Stimulated activated CD4-positive, alpha-beta T cell treated with anti-CD3 and anti-CD28 coated beads, TNF-alpha, amount 100 ng/mL, for 24 hours (primary cell): ENCODE measurements at regions not wholly inside any gene's neighbourhood (a gene's known extent, or its start where the extent isn't known, plus 50 kb on each side); places are given as distances from the start of the nearest gene placed in this dataset.
"Not testable (repeated sequence)": the region's sequence is repeated elsewhere in the genome, so short reads cannot be mapped to it uniquely, and the experiment has no call there.

Source experiments
- DNase-seq, 3 experiments: peaks; one replicate each; pipeline ENCODE4 v3.0.0-alpha.2; 2020; ENCODE audit warnings: low read depth in 3 of 3

- DNase-seq: no peak
Observed at GRCh38 chr11:119586181-119586580, 142.8 kb downstream of the NECTIN1 start.

- DNase-seq: no peak
Observed at GRCh38 chr11:119585043-119585781, 143.8 kb downstream of the NECTIN1 start.

DNA sequence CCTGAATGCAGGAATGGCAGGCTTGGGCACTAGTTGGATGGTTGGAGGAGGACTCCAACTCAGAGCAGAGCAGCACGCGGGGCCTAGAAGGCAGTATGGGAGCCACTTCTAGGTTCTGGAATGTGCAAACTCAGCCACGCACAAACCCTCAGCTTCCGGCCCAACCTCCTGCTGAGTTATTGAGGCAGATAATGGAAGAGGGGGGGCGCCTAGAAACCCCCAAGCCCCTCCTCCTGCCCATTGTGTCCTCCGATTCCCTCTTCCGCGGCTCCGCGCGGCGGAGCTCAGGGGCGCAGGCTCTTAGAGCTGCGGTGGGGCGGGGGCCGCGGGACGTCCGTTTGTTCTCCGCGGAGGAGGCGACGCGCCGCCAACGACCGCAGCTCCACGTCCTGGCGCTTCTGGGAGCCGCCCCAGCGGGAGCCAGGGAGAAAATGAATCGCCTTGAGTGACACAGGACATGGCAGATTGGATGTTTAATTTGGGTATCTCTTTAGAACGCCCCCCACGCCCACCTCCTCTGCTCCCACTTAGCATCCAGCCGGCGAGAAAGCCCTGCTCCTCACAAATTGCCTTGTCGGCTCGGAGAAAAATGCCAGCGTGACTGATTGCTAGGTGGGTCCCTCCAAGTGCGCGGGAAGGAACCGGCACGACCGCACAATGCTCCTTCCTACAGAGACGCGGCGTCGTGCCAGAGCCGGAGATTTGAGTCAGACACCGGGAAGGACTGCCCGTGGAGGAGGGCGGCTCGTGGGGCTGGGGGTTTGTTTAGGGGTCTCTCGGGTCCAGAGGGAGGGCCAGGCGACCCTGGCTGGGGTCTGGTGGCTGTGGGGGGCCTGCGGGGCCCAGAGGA lies 144.6 kb downstream of the NECTIN1 start:
- peak in 1 of 3 experiments; percentile 5 for DNase-seq

DNA sequence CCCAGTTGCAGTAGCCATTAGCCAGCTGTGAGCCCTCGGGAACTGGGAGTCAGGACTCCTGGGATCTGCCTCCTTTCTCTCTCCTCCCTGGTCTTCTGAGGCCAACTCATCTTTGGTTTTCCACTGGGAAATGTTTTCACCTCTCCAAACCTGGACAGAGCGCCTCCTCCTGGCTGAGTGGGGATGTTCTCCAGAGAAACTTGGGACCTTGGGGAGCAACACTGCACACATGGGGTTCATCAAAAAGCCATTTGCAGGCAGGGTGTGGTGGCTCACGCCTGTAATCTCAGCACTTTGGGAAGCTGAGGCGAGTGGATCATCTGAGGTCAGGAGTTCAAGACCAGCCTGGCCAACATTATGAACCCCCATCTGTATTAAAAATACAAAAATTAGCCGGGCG lies 145.4 kb downstream of the NECTIN1 start:
- no peak for DNase-seq

DNA sequence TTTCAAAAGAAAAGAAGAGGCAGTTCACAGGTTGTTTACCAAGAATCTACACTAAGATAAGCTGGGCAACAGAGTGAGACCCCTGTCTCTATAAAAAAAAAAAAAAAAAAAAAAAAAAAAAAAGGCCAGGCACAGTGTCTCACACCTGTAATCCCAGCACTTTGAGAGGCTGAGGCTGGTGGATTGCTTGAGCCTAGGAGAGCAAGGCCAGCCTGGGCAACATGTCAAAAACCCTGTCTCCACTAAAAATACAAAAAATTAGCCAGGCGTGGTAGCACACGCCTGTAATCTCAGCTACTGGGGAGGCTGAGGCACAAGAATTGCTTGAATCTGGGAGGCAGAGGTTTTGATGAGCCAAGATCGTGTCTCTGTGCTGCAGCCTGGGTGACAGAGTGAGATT lies 147.6 kb downstream of the NECTIN1 start:
- not testable (repeated sequence) for DNase-seq

DNA sequence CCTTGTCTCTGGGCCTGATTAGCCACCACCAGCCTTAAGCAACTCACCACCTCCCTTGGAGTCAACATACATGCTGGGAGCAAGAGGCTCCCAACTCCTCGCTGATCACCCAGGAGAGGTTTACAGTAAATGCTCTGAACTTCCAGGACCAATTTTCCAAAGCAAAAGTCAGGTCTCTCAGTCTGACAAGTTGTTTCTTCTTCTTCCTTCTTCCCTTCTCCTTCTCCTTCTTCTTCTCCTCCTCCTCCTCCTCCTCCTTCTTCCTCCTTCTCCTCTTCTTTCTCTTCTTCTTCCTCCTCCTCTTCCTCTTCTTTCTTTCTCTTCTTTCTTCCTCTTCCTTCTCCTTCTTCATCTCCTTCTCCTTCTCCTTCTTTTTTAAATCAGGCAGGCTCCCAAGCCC lies 148.2 kb downstream of the NECTIN1 start:
- no peak for DNase-seq

DNA sequence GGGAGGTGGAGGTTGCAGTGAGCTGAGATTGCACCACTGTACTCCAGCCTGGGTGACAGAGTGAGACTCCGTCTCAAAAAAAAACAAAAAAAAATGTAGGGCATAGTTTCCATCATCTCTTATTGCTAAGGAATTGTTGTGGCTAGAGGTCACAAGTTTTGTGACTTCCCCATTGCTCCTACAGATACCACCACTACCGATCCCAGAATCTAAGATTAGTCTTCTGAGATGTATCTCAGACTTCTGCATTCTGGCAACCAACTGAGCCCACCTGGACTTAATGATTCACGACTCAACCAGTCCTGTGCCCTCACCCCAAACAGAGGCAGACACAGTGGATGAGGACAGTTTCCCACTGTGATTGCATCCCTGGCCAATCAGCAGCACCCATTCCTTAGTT lies 148.9 kb downstream of the NECTIN1 start:
- no peak for DNase-seq

DNA sequence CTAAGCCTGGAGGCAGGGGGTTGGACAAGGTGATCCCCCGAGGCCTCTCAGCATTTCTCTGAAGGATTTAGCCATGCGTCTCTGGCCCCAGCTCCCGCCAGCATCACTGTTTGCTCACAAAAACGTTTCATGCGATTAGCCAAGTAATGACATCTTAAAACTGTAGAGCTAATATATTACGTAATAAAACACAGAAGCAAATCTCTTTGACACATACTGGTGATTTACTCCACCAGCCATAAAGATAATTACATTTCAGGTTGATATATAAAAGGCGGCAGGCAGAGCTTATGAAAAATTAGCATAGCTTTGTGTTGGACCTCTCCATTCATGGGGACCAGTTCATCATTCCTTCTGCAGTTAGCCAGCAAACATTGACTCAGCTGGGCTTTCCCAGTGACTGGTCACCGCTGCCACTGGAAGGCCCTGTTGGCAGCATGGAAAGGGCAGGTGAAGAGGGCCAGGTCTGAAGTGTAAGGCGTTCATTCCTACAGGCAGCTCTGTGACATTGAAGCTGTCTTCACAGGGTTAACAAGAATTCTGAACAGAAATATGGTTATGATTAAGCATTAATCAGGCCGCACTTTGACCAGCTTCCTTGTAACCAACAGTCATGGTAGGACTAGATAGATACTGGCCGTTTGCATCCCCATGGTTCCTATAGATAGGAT lies 150.3 kb downstream of the NECTIN1 start:
- DNase-seq: no peak

DNA sequence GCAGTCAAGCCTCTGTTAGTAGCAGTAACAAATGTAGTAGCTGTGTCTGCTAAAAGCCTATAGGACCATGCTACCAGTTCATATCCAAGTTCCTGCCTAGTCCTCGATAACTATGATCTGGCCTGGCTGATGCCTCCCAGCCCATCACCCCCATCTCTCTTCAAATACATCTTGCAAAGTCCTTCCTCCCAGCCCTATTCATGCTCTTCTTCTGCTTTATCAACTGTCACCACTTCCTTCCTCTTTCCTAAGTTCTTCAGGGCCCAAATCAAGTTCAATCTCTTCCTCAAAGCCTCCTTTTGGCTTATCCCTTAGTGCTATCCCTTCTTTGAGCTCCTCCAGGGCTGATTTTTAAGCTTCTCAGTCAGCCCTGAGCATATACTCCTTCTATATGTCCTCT lies 150.9 kb upstream of the THY1 start:
- DNase-seq: no peak

- DNase-seq: no peak
Observed at GRCh38 chr11:119572481-119573424, 149.8 kb upstream of the THY1 start.

- DNase-seq: no peak
Observed at GRCh38 chr11:119571311-119571710, 148.3 kb upstream of the THY1 start.

DNA sequence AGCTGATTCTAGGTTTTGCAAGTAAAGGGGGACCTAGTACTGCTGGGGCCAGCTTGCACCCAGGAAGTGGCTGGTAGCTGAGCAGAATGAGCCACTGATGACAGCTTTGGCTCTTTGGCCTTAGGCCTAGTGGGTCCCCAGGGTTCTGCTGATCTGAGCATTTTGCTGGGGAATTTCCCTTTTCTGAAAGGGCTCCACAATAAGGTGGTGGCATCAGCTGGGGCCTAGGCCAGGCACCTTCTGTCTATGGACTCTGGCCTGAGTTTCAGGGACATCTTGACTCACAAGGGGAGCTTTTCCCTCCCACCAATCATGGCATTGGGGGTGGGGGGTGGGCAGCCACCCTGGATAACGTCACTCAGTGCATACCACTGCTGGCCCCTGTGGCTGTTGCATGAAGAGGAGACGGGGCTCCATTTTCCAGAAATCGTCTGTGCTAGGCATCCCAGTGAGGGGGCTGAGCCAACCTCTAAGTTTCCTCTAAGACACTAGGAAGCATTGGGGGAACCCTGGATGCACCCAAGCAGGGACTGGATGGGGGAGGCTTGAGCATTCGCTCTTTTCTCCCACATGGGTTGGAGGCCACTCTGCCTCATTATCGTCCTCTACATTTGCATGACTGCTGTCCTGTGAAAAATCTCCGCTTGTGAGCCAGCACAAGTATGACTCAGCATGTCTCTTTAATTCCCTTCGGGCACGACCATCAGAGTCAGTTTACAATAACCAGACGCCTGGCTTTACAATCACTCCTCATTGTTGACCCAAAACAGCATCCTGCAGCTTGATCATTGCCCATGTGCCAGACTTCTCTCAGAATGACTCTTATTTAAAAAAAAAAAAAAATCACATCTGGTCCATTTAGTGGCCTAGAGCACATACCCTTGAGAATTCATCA lies 145.0 kb upstream of the THY1 start:
- DNase-seq: no peak

DNA sequence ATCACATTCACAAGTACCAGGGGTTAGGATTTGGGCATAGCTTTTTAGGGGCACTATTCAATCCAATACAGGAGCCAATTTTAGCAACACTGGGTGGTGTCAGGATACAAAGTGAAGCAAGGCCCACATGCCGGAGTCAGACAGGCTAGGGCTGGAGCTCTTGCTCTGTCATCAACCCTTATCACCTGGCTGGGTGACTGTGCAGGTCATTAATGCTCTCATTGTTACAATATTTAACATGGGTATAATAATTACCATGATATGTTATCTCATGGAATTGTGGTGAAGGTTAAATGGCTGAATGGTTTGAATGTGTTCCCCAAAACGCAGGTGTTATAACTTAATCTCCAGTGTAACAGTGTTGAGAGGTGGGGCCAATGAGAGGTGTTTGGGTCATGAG lies 143.3 kb upstream of the THY1 start:
- DNase-seq: no peak

- not testable (repeated sequence) for DNase-seq
Observed at GRCh38 chr11:119565693-119566092, 142.7 kb upstream of the THY1 start.

GRCh38 chr11:119560961-119561360 lies 138.0 kb upstream of the THY1 start:
- no peak for DNase-seq

DNA sequence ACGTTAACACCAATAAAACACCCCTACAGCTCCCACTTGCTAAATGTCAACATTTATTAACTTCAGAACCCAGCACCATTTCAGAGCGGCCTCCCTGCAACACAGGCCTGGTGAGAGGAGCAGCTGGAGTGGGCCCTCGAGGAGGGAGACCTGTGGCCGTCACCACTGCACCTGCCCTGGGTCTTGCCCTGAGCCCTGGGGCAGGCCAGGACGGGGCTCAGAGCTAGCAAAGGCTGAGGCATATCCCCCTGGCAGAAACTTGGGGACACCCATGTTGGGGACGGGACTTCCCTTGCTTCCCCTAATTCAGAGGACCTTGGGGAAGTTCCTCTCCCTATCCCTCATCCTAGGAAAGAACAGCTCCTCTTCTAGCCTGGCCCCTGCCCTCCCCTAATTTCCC lies 137.3 kb upstream of the THY1 start:
- no peak for DNase-seq

- no peak for DNase-seq
Observed at GRCh38 chr11:119552106-119552485, 129.1 kb upstream of the THY1 start.

DNA sequence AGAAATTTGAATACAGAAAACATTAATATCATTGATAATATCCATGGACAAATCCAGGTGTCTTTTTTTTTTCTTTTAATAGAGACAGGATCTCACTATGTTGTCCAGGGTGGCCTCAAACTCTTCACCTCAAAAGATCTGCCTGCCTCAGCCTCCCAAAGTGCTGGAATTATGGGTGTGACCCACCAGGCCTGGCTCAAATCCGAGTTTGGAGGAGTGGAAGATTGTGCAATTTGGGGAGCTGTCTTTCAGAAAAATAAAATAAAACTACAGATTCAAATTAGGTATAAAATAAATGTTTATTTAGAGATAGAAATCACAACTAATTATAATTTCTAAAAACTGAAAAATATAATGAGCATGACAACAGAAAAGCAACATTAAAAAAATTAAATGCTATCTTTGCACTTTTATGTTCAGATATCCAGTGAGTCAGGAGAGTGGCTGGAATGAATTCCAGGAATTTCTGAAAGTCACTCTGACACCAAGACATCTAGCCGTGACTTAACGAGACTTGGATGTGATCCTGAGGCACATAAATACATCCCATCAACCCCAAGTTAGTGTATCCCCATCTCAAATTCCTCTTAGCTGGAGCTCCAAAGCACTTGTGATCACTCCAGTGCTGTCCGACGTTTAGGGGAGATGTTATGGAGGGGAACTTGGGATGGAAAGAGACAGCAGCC lies 128.6 kb upstream of the THY1 start:
- no peak for DNase-seq

DNA sequence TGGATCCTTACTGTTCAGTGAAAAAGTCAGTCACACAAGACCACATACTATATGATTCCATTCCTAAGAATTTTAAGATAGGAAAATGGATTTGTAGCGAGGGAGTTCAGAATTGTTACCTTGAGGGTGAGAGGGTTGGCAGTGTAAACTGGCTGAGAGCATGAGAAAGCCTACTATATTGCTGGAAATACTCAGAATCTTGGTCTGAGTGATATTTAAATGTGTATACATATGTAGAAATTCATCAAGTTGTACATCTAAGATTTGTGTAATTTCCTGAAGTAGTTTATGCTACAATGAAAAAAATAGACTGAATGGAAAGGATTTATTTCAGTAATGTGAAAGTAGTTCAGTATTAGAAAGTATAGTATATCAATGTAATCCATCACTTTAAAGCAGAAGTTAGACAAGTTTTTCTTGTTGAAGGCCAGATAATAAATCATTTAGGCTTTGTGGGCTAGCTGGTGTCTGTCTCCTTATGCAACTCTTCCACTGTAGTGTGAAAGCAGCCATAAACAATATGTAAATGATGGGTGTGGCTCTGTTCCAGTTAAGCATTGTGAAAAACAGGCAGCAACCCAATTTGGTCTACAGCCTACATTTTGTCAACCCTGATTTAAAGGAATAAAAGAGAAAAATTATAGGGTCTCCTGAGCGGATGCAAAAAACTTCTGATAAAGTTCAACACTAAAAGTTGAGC lies 127.2 kb upstream of the THY1 start:
- DNase-seq: no peak
